Limb (tissue), 2 donors: ENCODE measurements at regions not wholly inside any gene's neighbourhood (a gene's known extent, or its start where the extent isn't known, plus 50 kb on each side); places are given as distances from the start of the nearest gene placed in this dataset.
"Not testable (repeated sequence)": the region's sequence is repeated elsewhere in the genome, so short reads cannot be mapped to it uniquely, and the experiment has no call there.

ENCODE experiments used
- DNase-seq, 2 donors: peaks; one replicate each; pipeline ENCODE4 v3.0.0-alpha.2; 2016; ENCODE audit errors: extremely low spot score in 2 of 2

- DNase-seq: no peak
Measured at GRCh38 chr3:80649170-80649569, 881.4 kb upstream of the ROBO1 start.

- peak in 1 of 2 donors; percentile 3 for DNase-seq
Measured at GRCh38 chr3:80643421-80643820, 875.6 kb upstream of the ROBO1 start.

GRCh38 chr3:80618295-80619256 is 850.8 kb upstream of the ROBO1 start:
- DNase-seq: no peak

- DNase-seq: no peak
Measured at GRCh38 chr3:80612366-80612765, 844.6 kb upstream of the ROBO1 start.

- DNase-seq: not testable (repeated sequence)
Measured at GRCh38 chr3:80608072-80608471, 840.3 kb upstream of the ROBO1 start.

DNA sequence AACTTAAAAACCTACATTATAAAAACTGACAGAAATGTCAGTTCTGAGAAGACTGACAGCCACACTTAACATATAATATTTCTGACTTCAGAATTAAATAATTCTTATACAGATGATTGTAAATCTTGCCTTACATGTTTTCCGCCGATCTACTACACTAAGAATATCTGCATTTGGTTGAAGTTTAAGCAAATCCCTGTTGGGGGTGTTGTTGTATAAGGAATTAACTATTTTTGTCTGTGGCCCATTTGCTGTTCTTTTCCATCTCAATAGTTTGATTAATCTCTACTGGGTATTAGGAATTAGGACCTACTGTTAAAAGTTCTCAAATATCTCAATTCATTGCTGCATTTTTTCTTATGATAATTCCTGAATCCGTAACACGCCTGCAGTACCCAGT is 838.3 kb upstream of the ROBO1 start:
- DNase-seq: no peak

GRCh38 chr3:80601479-80601878 is 833.7 kb upstream of the ROBO1 start:
- no peak for DNase-seq

DNA sequence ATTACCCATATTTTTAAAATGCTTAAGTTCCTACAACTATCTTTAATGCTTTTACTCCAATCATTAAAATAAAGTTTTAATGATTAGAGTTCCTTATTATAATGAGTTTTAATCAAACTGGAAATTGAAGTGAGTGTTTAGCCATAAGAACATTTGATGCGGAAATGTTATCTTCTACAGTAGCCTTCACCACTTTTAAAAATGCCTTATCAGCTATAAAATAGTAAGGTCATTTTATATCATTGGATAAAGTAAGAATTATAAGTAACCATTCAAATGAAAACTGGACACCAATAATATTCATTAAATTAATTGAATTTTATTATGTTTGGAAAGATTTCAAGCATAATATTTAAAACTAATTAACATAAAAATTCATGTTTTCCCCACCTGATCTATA is 825.0 kb upstream of the ROBO1 start:
- no peak for DNase-seq

- no peak for DNase-seq
Measured at GRCh38 chr3:80586338-80586737, 818.5 kb upstream of the ROBO1 start.

GRCh38 chr3:80580146-80580545 is 812.3 kb upstream of the ROBO1 start:
- no peak for DNase-seq

DNA sequence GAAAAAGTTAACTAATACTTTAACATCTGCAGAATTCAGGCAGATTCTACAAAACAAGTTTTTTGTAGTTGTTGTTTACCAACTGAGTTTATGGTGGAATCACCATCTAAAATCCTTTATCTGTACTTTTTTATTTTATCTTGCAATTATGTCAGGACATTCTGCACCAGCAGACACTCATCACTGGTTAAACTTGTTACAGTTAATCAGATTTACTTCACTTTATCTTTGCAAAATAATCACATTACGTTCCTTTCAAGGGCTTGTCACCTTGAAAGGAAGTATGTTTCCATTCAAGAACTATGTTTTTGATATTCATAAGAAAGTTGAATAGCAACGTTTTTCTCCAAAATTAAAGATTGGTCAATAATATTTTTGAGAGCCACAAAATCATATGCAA is 796.6 kb upstream of the ROBO1 start:
- no peak for DNase-seq

- DNase-seq: no peak
Measured at GRCh38 chr3:80559701-80560100, 791.9 kb upstream of the ROBO1 start.

GRCh38 chr3:80556763-80557162 is 789.0 kb upstream of the ROBO1 start:
- DNase-seq: no peak

- no peak for DNase-seq
Measured at GRCh38 chr3:80554304-80554703, 786.5 kb upstream of the ROBO1 start.

GRCh38 chr3:80553211-80553610 is 785.4 kb upstream of the ROBO1 start:
- DNase-seq: no peak

GRCh38 chr3:80550174-80550573 is 782.4 kb upstream of the ROBO1 start:
- DNase-seq: peak in 1 of 2 donors; percentile 27

DNA sequence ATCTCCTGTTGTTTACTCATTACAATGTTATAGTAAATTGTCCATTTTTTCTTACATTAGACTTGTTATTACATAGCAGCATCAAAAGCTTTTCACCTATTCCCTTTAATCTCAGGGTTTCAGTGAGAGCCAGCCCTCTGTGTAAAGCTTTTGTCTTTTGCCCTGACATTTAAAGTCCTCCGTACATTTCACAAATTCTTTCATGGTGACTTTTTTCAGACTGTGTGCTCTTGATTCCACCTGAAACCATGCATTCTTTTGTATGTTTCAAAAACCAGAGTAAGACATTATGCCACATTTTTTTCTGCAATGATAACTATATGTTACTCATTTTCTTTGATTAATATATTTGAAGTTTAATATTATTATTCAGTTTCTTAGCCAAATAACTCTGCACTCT is 781.4 kb upstream of the ROBO1 start:
- DNase-seq: no peak

DNA sequence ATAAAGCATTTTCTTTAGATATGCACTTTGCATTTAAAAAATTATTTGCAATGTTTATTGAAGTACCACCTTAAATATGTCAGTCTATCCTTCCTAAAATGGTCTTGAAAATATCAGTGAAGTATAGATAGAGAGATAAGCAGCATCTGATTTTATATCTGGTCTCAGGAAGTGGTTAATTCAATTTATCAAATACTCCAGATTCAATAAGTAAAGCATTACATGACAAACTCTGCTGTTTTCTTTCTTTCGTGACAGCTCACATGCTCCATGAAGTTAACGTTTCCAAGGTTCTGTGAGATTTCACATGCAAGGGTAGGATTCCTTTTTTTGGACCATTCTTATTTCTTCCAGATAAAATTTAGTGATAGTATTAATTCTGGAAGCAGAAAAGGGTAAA is 775.4 kb upstream of the ROBO1 start:
- no peak for DNase-seq

DNA sequence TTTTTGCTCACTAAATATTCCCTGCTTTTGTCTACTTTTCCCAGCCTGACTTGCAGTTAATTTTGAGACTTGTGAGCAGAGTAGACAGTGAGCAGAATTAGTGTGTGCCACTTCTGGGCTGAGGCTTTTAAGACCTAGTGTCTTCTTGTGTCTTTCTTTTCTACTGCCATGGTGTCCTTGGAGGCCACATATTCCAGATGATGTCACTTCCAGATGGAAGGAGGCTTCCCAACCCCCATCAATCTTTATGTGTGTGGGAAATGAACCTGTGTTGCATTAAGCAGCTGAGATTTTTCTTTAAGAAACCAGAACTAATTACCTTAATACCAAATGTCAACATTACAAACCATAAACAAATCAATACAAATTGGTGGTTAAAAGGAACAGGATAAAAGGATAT is 774.7 kb upstream of the ROBO1 start:
- no peak for DNase-seq

- DNase-seq: no peak
Measured at GRCh38 chr3:80537680-80538079, 769.9 kb upstream of the ROBO1 start.

DNA sequence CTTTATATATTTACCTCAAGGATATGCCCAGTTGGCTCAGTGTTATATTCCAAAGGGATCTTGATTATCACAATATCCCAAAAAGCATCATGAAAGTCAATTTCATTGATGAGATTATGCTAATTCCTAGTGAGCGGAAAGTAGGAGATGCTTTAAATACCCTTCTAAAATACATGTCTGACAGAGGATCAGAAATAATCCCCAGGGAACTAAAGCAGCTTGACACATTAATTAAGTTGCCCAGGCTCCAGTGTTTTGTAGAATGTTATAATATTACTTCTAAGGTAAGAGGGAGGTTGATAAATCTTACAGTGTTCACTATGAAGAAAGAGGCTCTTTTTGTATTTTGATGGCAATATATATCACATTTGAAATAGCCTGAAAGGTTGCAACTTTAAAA is 767.5 kb upstream of the ROBO1 start:
- no peak for DNase-seq

- no peak for DNase-seq
Measured at GRCh38 chr3:80533553-80533952, 765.8 kb upstream of the ROBO1 start.

DNA sequence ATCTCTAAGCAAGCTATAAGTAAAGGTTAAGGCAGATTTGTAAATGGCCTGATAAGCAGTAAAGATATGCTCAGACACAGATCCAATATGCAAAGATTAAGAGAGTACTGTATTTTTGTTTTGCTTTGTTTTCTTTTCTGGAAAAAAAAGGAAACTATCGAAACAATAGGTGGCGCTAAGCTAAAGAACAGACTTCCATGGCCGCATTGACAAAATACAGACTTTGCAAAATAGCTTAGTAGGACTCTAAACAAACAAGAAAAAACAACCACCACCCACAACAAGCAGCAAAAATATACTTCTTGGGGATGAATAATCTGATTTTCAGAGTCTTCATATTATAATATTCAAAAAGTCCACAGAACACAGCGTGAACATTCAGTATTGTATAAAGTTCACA is 758.4 kb upstream of the ROBO1 start:
- no peak for DNase-seq
